ENCODE measurements at regions not wholly inside any gene's neighbourhood (a gene's known extent, or its start where the extent isn't known, plus 50 kb on each side); places are given as distances from the start of the nearest gene placed in this dataset.

GRCh38 chr15:35647303-35647702 lies 101.3 kb upstream of the DPH6 start:
- no peak for DNase-seq (ENCODE audit: low read depth)
- Mint-ChIP-seq H3K9me3 (ENCODE audit: unreplicated experiment) (no peaks in the 10 kb centered on the region), H3K27me3 (ENCODE audit: low read depth, unreplicated experiment) (no peaks in the 10 kb centered on the region), H3K4me3 (ENCODE audit: unreplicated experiment) (no peak overlapping the region), H3K4me1 (ENCODE audit: low read depth, unreplicated experiment) (no peaks in the 10 kb centered on the region), H3K36me3 (ENCODE audit: low read depth, unreplicated experiment) (peaks cover 4% of the 10 kb centered on the region), H3K27ac (ENCODE audit: unreplicated experiment) (no peak overlapping the region)
- Histone ChIP-seq H3K4me1 (ENCODE audit: insufficient read depth, low read length) (no peaks in the 10 kb centered on the region), H3K79me2 (ENCODE audit: insufficient read depth, low read length) (no peaks in the 10 kb centered on the region), H3K4me3 (ENCODE audit: insufficient read depth, low read depth, low read length) (no peak overlapping the region), H3K27me3 (ENCODE audit: insufficient read depth, low read length) (no peaks in the 10 kb centered on the region), H3K9ac (ENCODE audit: low read length) (no peak overlapping the region), H2AFZ (ENCODE audit: low read depth, low read length) (no peak overlapping the region), H3K9me3 (ENCODE audit: insufficient read depth, low read depth, low read length) (no peaks in the 10 kb centered on the region), H3K36me3 (ENCODE audit: insufficient read depth, low read length) (no peaks in the 10 kb centered on the region), H4K20me1 (ENCODE audit: insufficient read depth, low read length) (no peaks in the 10 kb centered on the region), H3K27ac (ENCODE audit: low read depth, low read length) (no peak overlapping the region), H3K4me2 (ENCODE audit: low read length) (no peak overlapping the region)
- TF ChIP-seq CTCF (IDR thresholded peaks at IDR 0.05; ENCODE audit: insufficient read depth, low read depth, low read length), result no peak
- TF ChIP-seq EZH2 (IDR thresholded peaks at IDR 0.05; ENCODE audit: insufficient read depth, low read length), result no peak
- FAIRE-seq, result no peak

GRCh38 chr15:35648941-35649340 lies 103.0 kb upstream of the DPH6 start:
- H3K9me3 Mint-ChIP-seq (ENCODE audit: unreplicated experiment), result no peaks in the 10 kb centered on the region

More at GRCh38 chr15:35648941-35649340, 103.0 kb upstream of the DPH6 start:
- Mint-ChIP-seq H3K27ac (ENCODE audit: unreplicated experiment) (no peak overlapping the region), H3K27me3 (ENCODE audit: low read depth, unreplicated experiment) (no peaks in the 10 kb centered on the region), H3K4me1 (ENCODE audit: low read depth, unreplicated experiment) (no peaks in the 10 kb centered on the region), H3K4me3 (ENCODE audit: unreplicated experiment) (no peak overlapping the region), H3K36me3 (ENCODE audit: low read depth, unreplicated experiment) (no peaks in the 10 kb centered on the region)
- Histone ChIP-seq H3K4me2 (ENCODE audit: low read length) (no peak overlapping the region), H3K4me1 (ENCODE audit: insufficient read depth, low read length) (no peaks in the 10 kb centered on the region), H3K36me3 (ENCODE audit: insufficient read depth, low read length) (no peaks in the 10 kb centered on the region), H3K79me2 (ENCODE audit: insufficient read depth, low read length) (no peaks in the 10 kb centered on the region), H3K27me3 (ENCODE audit: insufficient read depth, low read length) (no peaks in the 10 kb centered on the region), H4K20me1 (ENCODE audit: insufficient read depth, low read length) (no peaks in the 10 kb centered on the region), H3K9me3 (ENCODE audit: insufficient read depth, low read depth, low read length) (no peaks in the 10 kb centered on the region), H3K27ac (ENCODE audit: low read depth, low read length) (no peak overlapping the region), H3K9ac (ENCODE audit: low read length) (no peak overlapping the region), H2AFZ (ENCODE audit: low read depth, low read length) (no peak overlapping the region), H3K4me3 (ENCODE audit: insufficient read depth, low read depth, low read length) (no peak overlapping the region)
- TF ChIP-seq CTCF (IDR thresholded peaks at IDR 0.05; ENCODE audit: insufficient read depth, low read depth, low read length) (no peak), EZH2 (IDR thresholded peaks at IDR 0.05; ENCODE audit: insufficient read depth, low read length) (no peak)
- no peak for FAIRE-seq
- no peak for DNase-seq (ENCODE audit: low read depth)

All from astrocyte (in vitro differentiated cells and primary cell).